ENCODE measurements at regions not wholly inside any gene's neighbourhood (a gene's known extent, or its start where the extent isn't known, plus 50 kb on each side); places are given as distances from the start of the nearest gene placed in this dataset.
"Not testable (repeated sequence)": the region's sequence is repeated elsewhere in the genome, so short reads cannot be mapped to it uniquely, and the experiment has no call there.

DNA sequence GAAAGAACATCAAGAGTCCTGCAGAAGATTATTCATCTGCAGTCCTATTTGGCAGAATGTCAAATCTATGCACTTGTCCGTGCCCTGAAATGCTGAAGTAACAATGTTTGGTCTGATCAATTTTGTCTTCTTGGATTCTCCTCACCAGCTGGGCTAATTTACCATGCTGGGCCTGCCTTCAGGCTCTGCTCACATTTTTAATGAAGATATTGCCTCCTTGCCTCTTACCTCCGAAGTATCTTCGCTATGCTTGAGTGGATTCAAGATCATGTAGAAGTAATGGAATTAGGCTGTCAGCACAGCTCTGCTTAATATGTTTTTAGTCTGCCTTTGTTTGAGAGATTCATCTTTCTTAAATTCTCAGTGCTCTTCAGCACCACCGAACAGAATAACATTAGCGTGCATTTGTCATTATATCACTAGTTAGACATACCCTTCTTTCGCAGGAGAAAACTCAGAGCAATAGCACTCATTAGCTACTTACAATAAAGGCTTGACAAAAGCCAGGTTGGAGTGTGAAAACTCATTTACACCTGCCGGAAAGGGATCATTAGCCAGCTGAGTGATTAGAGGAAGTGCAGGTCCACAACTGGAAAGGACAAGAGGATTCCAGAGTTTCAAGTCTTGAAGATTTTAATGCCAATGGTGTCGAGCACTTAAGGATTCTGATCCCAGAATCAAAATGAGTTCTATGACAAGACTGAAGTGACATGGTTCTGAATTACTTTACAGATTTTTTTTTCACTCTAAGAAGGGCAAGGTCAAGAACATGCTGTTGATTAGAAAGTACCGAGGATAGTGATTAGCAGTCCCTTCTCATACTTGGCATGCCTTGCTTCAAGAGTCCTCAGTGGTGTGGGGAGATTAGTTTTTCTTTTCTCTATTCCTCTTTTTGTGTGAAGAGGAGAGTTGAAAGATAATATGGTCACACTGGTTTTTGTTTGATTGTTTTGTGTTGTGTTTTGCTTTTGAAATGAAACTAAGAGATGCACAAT, 405.6 kb upstream of the TOM1L1 start:
- no peak for DNase-seq (ENCODE audit: low spot score)

DNA sequence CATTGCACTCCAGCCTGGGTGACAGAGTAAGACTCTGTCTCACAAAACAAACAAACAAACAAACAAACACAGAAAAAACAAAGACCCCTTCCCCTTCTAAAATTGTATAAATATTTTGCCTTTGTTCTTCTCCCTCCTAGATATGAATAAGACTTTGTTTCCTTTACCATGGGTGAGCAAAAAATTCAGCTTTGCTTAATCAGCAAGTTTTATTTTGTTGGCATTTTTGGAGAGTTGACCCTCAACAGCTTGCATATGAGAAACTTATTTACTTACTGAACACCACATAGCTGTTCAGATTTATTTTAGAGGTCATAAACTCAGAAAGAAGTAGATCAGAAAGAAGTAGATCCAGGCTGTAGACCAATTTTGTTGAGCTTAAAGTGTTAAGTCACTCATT, 395.2 kb upstream of the TOM1L1 start:
- no peak for DNase-seq (ENCODE audit: low spot score)

DNA sequence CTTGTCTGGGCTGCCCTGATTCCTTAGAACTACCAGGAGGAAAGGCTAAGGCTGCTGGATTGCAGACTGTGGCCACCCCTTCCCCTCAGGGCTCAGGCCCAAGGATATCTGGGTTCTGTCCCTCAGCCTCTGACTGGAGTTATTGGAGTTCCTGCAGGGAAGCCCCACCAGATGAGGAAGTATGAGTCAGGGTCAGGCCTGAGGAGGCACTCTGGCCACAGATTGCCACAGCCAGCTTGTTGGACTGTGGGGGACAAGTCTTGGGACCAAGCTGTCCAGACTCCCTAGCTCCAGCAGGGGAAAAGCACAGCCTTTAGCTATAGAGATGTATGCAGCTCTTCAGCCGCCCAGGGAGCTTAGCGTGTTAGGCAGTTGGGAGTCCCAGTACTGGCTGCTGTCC, 381.9 kb upstream of the TOM1L1 start:
- no peak for DNase-seq (ENCODE audit: low spot score)

DNA sequence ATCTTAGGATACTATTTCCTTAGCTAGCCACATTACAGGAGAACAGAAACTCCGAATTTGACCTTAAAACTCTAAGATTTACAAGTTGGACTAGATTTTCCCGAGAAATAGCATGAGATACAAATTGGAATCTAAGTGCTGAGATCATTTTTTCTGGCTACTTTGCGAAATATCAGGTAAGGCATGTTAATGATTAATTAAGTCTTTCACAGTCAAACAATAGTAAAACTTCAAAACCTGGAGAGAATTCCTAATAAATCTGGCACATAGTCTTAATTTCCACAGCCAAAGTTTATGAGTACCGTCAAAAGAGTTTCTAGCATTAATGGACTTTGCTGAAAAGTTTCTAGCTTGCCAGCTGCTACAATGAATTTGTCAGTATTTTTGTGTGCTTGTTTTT, 379.5 kb upstream of the TOM1L1 start:
- no peak for DNase-seq (ENCODE audit: low spot score)

DNA sequence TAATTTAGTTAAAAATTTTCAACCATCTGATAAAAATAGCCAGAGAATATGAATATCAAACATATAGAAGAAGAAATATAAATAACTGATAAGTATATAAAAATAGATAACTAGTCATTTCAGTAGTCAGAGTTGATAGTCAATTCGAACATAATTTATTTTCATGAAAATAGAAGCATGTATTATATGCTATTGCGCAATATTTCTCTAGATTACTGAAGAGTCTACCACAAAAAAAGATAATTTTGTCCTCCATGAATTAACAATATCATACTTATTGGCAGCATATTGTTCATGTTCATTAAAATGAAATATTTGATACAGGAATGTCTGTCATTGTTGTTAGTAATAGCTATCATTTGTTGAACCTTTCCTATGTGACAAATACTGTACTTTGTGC, 376.2 kb upstream of the TOM1L1 start:
- no peak for DNase-seq (ENCODE audit: low spot score)

DNA sequence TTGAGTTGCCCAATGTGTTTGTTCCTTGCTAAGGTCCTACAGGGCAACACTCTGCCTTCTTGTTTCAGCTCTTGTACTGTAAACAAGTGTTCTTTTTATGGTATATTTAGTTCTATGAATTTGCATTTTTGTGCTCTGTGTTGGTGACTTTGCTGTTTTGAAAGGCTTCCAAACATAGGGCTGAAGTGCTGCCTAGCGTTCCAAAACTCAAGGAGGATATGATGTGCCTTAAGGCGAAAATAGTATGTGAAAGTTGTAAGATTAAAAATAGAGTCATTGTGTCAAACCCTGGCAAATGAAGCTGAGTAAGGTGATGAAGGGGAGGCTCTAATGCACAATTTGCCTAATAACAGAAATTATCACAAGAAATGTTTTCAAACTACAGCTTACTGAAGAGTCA, 372.7 kb upstream of the TOM1L1 start:
- DNase-seq (ENCODE audit: low spot score), result no peak

DNA sequence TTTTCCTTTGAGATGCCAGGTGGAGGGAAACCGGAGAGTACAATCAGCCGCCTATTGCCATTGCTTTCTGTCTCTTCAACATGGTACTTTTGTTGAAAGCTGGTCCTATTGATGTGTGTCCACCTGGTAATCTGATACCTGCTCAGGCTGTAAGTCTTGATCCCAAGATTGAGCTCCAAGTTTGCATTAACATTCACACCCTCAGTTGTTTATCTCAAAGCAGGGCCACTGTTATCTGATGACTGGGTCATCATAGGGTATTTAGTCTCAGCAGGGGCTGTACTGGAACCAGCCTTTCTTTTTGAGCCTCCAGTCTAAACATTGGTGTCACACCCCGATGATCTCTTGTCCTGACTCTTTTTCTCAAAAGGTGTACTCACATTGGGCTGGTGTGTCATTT, 370.3 kb upstream of the TOM1L1 start:
- DNase-seq (ENCODE audit: low spot score), result no peak

DNA sequence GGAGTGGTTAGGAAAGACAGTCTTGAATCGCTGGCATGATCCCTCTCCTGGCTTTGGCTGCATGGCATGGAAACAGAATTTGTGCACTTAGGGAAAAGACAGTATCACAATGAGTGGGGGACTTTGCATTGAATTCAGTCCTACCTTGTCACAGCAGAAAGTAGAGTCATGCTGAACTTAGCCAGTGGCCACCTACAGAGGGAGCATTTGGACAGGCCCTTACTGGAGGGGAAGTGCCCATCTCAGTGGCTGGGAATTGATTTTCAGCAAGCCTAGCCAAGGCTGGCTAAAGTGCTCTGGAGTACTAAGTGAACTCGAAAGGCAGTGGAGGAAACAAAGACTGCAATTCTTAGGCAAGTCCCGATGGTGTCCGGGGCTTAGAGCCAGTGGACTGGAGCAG, 364.3 kb upstream of the TOM1L1 start:
- DNase-seq (ENCODE audit: low spot score), result no peak

DNA sequence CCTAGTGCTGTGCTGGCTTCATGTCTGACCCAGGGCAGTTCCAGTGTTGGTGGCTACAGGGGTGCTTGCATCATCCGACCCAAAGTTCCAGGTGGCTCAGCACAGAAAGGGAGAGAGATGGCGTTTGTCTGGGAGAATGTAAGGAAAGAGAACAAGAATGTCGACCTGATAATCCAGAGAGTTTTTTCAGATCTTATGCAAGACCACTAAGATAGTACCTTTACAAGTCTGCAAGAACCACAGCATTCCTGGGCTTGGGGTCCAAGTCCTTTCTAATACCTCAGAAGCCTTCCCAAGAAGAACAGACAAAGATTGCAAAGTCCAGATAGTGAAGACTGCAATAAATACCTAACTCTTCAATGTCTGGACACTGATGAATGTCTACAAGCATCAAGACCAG, 363.0 kb upstream of the TOM1L1 start:
- no peak for DNase-seq (ENCODE audit: low spot score)

DNA sequence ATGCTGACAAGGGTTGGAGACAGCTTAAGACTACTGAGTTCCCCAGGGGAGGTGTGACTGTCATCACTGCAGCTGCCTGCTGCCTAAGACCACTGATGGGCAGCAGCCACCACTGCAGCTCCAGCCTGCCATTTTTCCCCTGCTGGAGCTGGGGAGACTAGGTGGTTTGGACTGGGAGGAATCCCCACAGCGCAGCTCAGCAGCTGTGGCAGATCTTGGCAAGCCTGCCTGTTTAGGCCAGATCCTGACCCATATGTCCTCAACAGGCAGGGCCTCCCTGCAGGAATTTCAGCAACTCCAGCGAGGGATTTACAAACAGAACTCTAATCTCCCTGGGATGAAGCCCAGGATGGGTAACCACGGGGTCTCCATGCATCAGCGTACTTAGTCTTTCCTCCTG, 356.4 kb upstream of the TOM1L1 start:
- DNase-seq (ENCODE audit: low spot score), result no peak

DNA sequence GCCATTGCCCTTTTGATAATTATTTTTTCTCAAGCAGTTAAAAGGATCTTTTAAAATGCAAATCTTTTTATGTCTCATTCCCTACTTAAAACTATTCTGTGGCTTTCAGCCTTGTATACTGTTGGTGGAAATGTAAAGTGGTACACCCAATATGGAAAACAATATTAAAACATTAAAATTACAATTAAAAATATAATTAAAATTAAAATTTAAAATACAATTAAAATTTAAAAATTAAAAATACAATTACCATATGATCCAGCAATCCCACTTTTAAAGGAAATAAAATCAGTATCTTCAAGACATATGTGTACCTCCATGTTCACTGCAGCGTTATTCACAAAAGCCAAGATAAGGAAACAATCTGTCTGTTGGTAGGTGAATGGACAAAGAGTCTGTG, 340.8 kb upstream of the TOM1L1 start:
- no peak for DNase-seq (ENCODE audit: low spot score)

DNA sequence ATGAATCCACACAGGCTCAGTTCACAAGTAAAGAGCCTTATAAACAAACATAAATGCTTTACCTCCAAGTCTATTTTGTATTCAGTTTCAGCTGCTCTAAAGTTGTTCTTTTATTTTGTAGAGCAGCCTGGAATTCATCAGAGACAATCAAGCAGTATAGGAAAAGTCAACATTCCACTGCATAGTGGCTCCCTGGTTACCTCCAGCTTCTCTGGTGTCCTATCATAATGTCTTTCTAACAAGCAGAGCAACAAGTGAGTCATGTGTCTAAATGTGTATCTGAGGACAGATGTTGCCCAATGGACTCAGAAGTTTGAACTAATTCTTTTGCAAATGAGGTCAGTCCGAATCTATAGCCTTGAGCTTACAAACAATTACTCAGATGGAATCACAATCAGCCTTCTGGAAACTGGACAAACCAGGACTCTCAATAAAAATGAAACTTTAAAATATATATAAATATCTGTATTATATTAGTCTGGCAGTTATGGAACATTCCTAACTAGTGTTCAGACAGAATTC, 292.0 kb upstream of the TOM1L1 start:
- DNase-seq (ENCODE audit: low spot score), result no peak

DNA sequence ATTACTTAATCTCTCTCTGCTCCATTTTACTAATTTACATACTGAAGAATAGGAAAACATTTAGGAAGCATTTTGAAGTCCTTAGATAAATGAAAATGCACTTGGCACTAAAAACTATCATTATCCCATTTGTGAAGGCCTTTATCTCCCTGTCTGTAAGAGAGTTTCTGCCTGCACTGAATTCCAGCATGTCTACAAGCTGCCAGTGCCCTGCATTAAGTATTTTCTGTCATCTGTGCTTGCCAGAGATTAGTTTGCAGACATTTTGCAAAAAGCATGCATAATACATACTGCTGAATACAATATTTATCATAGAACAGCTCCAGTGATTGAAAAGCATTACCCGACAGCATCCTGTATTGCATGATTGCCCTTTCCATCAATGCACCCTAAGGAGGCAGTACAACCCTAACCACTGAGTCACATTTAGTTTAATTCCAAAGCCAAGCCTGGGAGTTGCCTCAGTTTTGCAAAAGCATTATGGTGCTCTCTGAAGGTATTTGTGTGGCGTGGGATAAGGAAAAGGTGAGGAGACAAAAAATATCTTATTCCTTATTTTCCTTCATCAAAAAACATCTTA, 280.2 kb upstream of the TOM1L1 start:
- DNase-seq (ENCODE audit: low spot score), result no peak

DNA sequence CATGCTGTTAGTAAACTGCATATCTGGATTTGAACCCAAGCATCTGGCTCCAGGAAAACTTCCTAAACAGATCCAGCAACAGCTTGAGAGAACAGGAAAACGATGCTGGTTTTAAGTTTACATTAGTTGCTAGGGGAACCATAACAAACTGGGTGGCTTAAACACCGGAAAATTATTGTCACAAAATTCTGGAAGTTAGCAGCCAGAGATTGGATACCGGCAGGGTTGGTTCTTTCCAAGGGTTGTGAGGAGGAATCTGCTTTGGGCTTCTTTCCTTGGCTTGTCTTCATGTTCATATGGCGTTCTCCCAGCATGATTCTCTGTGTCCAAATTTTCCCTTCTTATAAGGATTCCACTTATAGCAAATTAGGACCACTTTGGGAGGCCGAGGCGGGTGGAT, 276.9 kb upstream of the TOM1L1 start:
- no peak for DNase-seq (ENCODE audit: low spot score)

DNA sequence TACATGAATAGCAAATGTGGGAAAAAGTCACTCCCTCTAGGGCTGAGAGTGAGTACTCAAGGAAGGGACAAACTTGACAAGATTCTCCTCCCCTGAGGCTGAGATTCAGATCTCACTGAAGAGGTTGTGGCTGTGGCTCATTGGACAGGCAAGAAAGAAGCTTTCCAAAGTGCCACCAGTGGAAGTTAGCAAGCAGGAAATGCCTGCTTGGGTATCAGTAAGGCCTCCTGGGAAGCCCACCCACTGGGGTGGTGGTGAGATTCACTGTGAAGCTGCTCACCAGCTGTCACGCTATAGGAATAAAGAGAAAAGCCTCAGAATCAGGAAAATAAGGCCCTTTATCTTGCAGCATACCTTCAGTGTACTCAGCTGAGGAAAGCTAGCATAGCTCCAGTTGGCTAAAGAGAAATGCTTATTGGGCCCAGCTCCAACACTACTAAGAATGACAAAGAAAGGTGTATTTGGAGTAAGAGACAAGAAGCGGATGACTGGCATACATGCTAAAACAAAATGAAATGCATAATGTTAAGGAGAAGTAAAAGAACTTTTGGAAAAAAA, 274.4 kb upstream of the TOM1L1 start:
- DNase-seq (ENCODE audit: low spot score), result no peak

DNA sequence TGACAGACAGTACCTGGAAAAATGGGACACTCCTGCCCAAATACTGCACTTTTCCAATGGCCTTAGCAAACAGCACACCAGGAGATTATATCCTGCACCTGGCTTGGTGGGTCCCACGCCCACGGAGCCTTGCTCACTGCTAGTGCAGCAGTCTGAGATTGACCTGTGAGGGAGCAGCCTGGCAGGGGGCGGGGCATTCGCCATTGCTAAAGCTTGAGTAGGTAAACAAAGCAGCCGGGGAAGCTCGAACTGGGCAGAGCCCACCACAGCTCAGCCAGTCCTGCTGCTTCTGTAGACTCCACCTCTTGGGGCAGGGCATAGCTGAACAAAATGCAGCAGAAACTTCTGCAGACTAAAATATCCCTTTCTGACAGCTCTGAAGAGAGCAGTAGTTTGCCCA, 261.2 kb upstream of the TOM1L1 start:
- not testable (repeated sequence) for DNase-seq (ENCODE audit: low spot score)

DNA sequence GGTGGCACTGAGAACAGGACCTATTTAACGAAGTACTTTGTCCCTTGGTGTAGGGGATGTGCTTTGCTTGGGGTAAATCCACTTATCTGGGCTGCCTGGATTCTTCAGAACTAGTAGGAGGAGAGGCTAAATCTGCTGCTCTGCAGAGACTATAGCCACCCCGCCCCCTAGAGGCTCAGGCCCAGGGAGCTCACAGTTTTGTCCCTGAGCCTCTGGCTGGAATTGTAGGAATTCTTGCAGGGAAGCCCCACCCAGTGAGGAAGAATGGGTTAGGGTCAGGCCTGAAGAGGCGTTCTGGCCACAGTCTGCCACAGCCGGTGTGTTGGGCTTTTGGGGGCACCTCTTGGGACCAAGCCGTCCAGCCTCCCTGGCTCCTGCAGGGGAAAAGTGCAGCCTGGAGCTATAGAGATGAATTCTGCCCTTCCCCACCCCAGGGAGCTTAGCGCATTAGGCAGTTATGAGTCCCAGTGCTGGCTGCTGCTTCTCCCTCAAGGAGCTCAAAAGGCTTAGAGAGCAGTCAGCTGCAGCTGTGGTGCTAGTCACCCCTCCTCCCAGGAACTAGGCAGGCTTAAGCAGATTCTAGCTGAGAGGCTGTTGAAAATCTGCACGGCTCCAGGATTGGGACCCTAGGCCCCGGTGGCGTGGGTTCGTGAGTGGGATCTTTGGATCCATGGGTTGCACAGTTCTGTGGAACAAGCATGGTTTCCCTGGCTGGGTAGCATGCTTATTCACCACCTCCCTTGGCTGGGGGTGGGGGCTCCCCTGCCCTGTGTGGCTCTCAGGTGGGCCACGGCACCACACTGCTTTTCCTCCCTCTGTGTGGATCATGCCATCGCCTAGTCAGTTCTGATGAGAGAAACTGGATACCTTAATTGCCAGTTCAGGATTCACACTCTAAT, 237.4 kb upstream of the TOM1L1 start:
- no peak for DNase-seq (ENCODE audit: low spot score)

DNA sequence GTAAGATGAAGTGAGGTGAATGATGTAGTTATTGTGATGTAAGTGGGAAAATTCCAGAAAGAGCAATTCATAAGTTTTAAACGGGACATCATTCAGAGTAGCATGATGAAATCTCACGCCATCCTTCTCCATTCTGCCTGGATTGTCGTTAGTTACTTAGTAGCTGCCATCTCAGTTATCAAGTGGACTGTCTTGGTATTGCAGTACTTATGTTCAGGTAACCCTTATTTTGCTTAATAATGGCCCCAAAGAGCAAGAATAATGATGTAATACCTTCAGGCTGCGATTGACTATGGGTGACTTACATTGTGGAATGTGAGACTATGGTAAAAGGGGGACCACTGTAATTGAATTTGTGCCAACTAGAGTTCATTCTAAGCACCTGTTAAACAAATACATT, 234.1 kb upstream of the TOM1L1 start:
- DNase-seq (ENCODE audit: low spot score), result no peak

DNA sequence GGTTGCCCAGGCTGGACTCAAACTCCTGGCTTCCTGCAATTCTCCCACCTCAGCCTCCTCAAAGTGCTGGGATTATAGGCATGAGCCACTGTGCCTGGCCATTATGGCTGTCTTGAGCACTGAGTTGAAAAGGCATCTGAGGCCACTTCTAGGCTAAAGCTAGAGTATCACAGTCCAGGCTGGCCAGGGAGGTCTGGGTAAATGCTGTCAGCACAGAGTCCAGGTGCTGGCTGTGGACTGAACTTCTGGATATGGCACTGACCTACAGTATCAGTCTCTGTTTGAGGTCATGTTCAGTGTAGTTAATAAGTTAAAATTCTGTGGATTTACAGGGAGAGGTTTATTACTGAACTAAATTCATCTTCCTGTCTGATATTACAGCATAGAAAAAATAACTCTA, 222.5 kb upstream of the TOM1L1 start:
- no peak for DNase-seq (ENCODE audit: low spot score)

DNA sequence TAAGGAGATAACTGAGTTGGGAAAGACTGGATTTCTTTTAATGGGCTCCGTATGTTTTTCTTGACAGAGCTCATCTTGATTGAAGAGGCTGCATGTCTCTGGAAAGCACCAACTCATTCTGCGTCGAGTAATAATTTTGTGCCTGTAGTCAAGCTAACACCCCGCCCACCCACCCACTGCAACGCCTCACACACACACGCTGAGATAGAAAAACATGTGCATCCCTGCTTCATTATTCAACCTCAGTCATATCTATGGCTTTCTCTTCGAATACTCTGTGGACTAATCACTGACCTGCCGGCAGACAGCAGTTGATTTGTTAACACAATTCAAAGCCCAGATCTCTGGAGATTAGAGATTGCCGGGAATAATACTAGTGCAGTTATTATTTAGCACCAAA, 220.2 kb upstream of the TOM1L1 start:
- no peak for DNase-seq (ENCODE audit: low spot score)

DNA sequence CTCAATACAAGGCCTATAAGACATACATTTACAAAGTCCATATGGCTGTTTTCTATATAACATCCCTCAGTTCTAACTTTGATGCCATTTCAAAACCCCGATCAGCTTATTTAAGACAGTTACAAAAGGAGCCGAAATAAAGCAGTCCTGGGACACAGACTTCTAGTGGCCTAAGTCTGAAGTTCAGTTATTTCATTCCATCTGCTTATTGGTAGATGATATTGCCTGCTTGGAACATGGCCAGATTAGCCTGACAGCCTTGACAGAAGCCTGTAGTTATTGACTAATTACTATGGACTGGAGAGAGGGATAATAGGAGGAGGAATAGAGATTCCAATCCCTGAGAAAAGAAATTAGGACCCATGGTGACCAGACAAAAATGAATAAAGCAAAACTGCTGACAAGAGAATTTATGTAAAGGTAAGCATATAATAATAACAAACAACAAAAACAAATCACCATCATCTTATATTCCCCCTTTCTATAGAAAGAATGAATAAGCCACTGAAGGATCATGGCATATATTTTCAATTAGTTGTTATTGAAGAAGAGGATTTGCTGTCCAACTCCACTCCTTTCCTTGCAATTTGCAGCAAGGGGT, 206.3 kb upstream of the TOM1L1 start:
- DNase-seq (ENCODE audit: low spot score), result no peak

DNA sequence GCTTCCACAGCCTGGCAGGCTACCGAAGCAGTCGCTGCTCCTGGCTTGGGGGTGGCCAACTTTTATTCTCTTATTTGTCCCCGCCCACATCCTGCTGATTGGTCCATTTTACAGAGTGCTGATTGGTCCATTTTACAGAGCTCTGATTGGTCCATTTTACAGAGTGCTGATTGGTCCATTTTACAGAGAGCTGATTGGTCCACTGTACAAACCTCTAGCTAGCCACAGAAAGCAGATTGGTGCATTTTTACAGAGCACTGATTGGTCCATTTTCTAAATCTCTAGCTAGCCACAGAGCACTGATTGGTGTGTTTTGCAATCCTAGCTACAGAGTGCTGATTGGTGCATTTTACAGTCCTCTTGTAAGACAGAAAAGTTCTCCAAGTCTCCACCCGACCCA, 187.9 kb upstream of the TOM1L1 start:
- DNase-seq (ENCODE audit: low spot score), result not testable (repeated sequence)
